ENCODE measurements at regions not wholly inside any gene's neighbourhood (a gene's known extent, or its start where the extent isn't known, plus 50 kb on each side); places are given as distances from the start of the nearest gene placed in this dataset.

DNA sequence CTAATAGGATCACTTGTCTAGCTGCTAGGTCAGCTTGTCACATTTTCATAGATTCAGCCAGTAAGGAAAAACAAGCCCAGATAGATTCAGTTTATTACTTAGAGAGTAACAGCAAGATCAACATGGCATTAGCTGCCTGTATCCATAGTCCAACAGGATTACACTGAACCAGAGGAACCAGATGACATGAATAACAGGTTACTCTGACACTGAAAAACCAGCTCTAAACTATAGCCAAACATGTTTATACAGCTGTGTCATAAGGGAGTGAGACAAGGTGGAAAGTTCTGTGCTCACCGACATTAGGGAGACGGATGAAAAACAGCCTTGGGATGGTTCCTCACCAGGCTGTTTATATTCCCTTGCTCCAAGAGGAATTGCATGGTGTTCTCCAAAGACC lies 102.9 kb upstream of the EOLA2 start:
- Histone ChIP-seq H3K27ac (ENCODE audit: low read length) (no peak overlapping the region), H3K9me3 (ENCODE audit: low read length) (no peaks in the 10 kb centered on the region), H3K9ac (ENCODE audit: low read length) (no peak overlapping the region), H3K36me3 (ENCODE audit: low read depth, low read length) (no peaks in the 10 kb centered on the region), H2AFZ (ENCODE audit: low read length) (no peak overlapping the region), H3F3A (ENCODE audit: low read length, unreplicated experiment) (no peaks in the 10 kb centered on the region), H3K4me2 (ENCODE audit: low read length) (no peak overlapping the region), H3K9me2 (replicated peaks; ENCODE audit: low read length) (no peaks in the 10 kb centered on the region), H4K20me1 (ENCODE audit: low read length) (no peaks in the 10 kb centered on the region), H3K27me3 (ENCODE audit: low read length) (no peaks in the 10 kb centered on the region), H3K4me3 (ENCODE audit: low read length) (no peak overlapping the region), H3K79me2 (ENCODE audit: low read length) (no peaks in the 10 kb centered on the region), H3K4me1 (ENCODE audit: insufficient read depth, low read length) (peaks cover 24% of the 10 kb centered on the region)
- intact Hi-C loops (cut with micrococcal nuclease): no loop called here
- ATAC-seq (no peak), DNase-seq (peak; percentile 9)
- TF ChIP-seq EZH2phosphoT487 (IDR thresholded peaks at IDR 0.05; ENCODE audit: borderline replicate concordance, low read length) (no peak), EZH2 (IDR thresholded peaks at IDR 0.05; ENCODE audit: low read length, unreplicated experiment) (no peak)
- TF ChIP-seq, protein P1, sequence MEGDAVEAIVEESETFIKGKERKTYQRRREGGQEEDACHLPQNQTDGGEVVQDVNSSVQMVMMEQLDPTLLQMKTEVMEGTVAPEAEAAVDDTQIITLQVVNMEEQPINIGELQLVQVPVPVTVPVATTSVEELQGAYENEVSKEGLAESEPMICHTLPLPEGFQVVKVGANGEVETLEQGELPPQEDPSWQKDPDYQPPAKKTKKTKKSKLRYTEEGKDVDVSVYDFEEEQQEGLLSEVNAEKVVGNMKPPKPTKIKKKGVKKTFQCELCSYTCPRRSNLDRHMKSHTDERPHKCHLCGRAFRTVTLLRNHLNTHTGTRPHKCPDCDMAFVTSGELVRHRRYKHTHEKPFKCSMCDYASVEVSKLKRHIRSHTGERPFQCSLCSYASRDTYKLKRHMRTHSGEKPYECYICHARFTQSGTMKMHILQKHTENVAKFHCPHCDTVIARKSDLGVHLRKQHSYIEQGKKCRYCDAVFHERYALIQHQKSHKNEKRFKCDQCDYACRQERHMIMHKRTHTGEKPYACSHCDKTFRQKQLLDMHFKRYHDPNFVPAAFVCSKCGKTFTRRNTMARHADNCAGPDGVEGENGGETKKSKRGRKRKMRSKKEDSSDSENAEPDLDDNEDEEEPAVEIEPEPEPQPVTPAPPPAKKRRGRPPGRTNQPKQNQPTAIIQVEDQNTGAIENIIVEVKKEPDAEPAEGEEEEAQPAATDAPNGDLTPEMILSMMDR (conservative IDR thresholded peaks at IDR 0.05; ENCODE audit: low read depth, low read length): no peak
- BruUV-seq (replicated peaks): no TSS peak
- ChIA-PET CTCF (no interaction called here), POLR2A (ENCODE audit: unreplicated experiment) (no interaction called here)

DNA sequence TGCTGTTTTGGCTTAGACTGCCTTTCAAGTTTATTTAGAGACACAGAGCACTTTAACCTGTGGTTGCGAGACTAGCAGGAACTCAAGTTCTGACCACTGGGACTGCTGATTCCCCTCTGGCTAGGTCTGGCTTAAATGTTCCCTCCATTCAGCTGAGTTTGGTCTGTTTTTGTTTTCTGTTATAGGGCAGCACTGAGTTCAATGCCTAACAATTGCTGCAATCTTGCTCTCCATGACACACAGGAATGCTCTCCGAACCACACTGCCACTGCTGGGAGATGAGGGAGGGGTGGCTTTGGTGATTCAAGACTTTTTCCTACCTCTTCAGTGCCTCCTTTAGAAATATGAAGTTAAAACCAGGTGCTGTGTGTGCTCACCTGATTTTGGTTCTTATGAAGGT lies 106.3 kb upstream of the EOLA2 start:
- H3K9ac ChIP-seq (ENCODE audit: low read length): no peak overlapping the region
- no peaks in the 10 kb centered on the region for H3K9me2 ChIP-seq (replicated peaks; ENCODE audit: low read length)
- H2AFZ ChIP-seq (ENCODE audit: low read length): no peak overlapping the region
- H3K27ac ChIP-seq (ENCODE audit: low read length): no peak overlapping the region
- no peaks in the 10 kb centered on the region for H3K9me3 ChIP-seq (ENCODE audit: low read length)
- H3K79me2 ChIP-seq (ENCODE audit: low read length): no peaks in the 10 kb centered on the region
- BruUV-seq (replicated peaks): no TSS peak
- no peak overlapping the region for H3K4me3 ChIP-seq (ENCODE audit: low read length)
- no peaks in the 10 kb centered on the region for H3K36me3 ChIP-seq (ENCODE audit: low read depth, low read length)
- DNase-seq (peak; percentile 12), ATAC-seq (no peak)
- ChIA-PET CTCF (no interaction called here), POLR2A (ENCODE audit: unreplicated experiment) (no interaction called here)
- H4K20me1 ChIP-seq (ENCODE audit: low read length): no peaks in the 10 kb centered on the region
- H3K4me2 ChIP-seq (ENCODE audit: low read length): no peak overlapping the region
- no peaks in the 10 kb centered on the region for H3F3A ChIP-seq (ENCODE audit: low read length, unreplicated experiment)
- intact Hi-C loops (cut with micrococcal nuclease): no loop called here
- no peak for TF ChIP-seq EZH2phosphoT487 (IDR thresholded peaks at IDR 0.05; ENCODE audit: borderline replicate concordance, low read length)
- TF ChIP-seq EZH2 (IDR thresholded peaks at IDR 0.05; ENCODE audit: low read length, unreplicated experiment): no peak
- TF ChIP-seq, protein P1 (conservative IDR thresholded peaks at IDR 0.05; ENCODE audit: low read depth, low read length): no peak
- H3K4me1 ChIP-seq (ENCODE audit: insufficient read depth, low read length): 0 out of 2 replicates have a peak, but pooled peaks cover under 1% of the 10 kb centered on the region
- H3K27me3 ChIP-seq (ENCODE audit: low read length): no peaks in the 10 kb centered on the region

DNA sequence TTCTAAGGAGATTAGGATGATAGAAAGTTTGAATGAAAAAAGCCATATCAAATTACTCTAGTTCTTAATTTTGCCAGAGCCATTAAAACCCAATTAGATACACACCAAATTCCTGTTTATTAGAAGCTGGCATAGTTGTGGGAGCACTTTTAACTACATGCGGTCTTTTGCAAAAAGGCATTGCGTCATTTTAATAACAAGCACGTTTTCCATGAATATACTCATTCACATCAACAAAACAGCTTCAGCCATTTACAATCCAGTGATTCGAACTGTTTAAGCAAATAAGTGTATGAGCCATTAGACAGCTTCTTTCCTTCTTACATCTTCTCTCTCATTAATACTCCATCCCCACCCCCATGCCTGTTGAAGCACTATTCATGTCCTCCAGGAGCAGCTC lies 109.5 kb upstream of the EOLA2 start:
- H3K4me2 ChIP-seq (ENCODE audit: low read length): no peak overlapping the region
- no peaks in the 10 kb centered on the region for H3K27me3 ChIP-seq (ENCODE audit: low read length)
- TF ChIP-seq EZH2 (IDR thresholded peaks at IDR 0.05; ENCODE audit: low read length, unreplicated experiment): no peak
- TF ChIP-seq EZH2phosphoT487 (IDR thresholded peaks at IDR 0.05; ENCODE audit: borderline replicate concordance, low read length): no peak
- TF ChIP-seq, protein P1 (conservative IDR thresholded peaks at IDR 0.05; ENCODE audit: low read depth, low read length): no peak
- POLR2A ChIA-PET (ENCODE audit: unreplicated experiment): no interaction called here
- no peak overlapping the region for H2AFZ ChIP-seq (ENCODE audit: low read length)
- peaks cover 30% of the 10 kb centered on the region for H3K4me1 ChIP-seq (ENCODE audit: insufficient read depth, low read length)
- no peaks in the 10 kb centered on the region for H3K79me2 ChIP-seq (ENCODE audit: low read length)
- no peak overlapping the region for H3K4me3 ChIP-seq (ENCODE audit: low read length)
- H3F3A ChIP-seq (ENCODE audit: low read length, unreplicated experiment): no peaks in the 10 kb centered on the region
- no peak for DNase-seq
- no peaks in the 10 kb centered on the region for H4K20me1 ChIP-seq (ENCODE audit: low read length)
- H3K9me3 ChIP-seq (ENCODE audit: low read length): no peaks in the 10 kb centered on the region
- CTCF ChIA-PET: no interaction called here
- H3K36me3 ChIP-seq (ENCODE audit: low read depth, low read length): no peaks in the 10 kb centered on the region
- no peak overlapping the region for H3K9ac ChIP-seq (ENCODE audit: low read length)
- BruUV-seq (replicated peaks): no TSS peak
- no peaks in the 10 kb centered on the region for H3K9me2 ChIP-seq (replicated peaks; ENCODE audit: low read length)
- H3K27ac ChIP-seq (ENCODE audit: low read length): no peak overlapping the region
- no peak for ATAC-seq
- intact Hi-C loops (cut with micrococcal nuclease): no loop called here

All from PC-3 (cell line).